ENCODE measurements at regions not wholly inside any gene's neighbourhood (a gene's known extent, or its start where the extent isn't known, plus 50 kb on each side); places are given as distances from the start of the nearest gene placed in this dataset.
A peak's percentile ranks its signal among the peaks of the same experiment; 100 is the strongest.

- H4K20me1 ChIP-seq (ENCODE audit: insufficient read depth), result no peaks in the 10 kb centered on the region
- H3K4me3 ChIP-seq, result peak overlapping the region; percentile 19; the same call in 1 of the 2 replicates
- H3K4me1 ChIP-seq (replicated peaks; ENCODE audit: insufficient read depth), result peaks cover 21% of the 10 kb centered on the region
- no peaks in the 10 kb centered on the region for H3K27me3 ChIP-seq (ENCODE audit: insufficient read depth, low read depth)
- no TSS peak for BruUV-seq (replicated peaks)
- H3K9me2 ChIP-seq (ENCODE audit: insufficient read depth), result no peaks in the 10 kb centered on the region
- peak overlapping the region; percentile 61 for H3K27ac ChIP-seq
- no peaks in the 10 kb centered on the region for H3K36me3 ChIP-seq (ENCODE audit: low read depth)
- peak overlapping the region; percentile 58 for H3K4me2 ChIP-seq
- no peaks in the 10 kb centered on the region for H3K9me3 ChIP-seq (ENCODE audit: insufficient read depth, low read depth)
- no peak overlapping the region for H2AFZ ChIP-seq
- no peak for TF ChIP-seq EZH2 (IDR thresholded peaks at IDR 0.05; ENCODE audit: low read depth)
- TF ChIP-seq, protein P1, sequence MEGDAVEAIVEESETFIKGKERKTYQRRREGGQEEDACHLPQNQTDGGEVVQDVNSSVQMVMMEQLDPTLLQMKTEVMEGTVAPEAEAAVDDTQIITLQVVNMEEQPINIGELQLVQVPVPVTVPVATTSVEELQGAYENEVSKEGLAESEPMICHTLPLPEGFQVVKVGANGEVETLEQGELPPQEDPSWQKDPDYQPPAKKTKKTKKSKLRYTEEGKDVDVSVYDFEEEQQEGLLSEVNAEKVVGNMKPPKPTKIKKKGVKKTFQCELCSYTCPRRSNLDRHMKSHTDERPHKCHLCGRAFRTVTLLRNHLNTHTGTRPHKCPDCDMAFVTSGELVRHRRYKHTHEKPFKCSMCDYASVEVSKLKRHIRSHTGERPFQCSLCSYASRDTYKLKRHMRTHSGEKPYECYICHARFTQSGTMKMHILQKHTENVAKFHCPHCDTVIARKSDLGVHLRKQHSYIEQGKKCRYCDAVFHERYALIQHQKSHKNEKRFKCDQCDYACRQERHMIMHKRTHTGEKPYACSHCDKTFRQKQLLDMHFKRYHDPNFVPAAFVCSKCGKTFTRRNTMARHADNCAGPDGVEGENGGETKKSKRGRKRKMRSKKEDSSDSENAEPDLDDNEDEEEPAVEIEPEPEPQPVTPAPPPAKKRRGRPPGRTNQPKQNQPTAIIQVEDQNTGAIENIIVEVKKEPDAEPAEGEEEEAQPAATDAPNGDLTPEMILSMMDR (conservative IDR thresholded peaks at IDR 0.05), result no peak
- intact Hi-C loops (cut with micrococcal nuclease; ENCODE audit: unreplicated experiment), result loop anchor here (2.0 kb wide), 3 partner anchors 36 to 714 kb away; no protein-coding TSS in a partner anchor
- peak; percentile 36 to 75 for DNase-seq
- ChIA-PET POLR2A (ENCODE audit: unreplicated experiment) (interaction anchor here (1.2 to 1.6 kb wide), 3 partner anchors 87 to 595 kb away, joined by 3 to 8 read pairs (median 6); no protein-coding TSS in a partner anchor), CTCF (interaction anchor here (0.6 to 1.4 kb wide), 2 partner anchors 10 to 595 kb away, joined by 3 read pairs; no protein-coding TSS in a partner anchor)
- peaks cover 11% of the 10 kb centered on the region for H3F3A ChIP-seq (ENCODE audit: insufficient read depth, low read depth)
- H3K79me2 ChIP-seq (ENCODE audit: low read depth), result no peaks in the 10 kb centered on the region
Observed at GRCh38 chr20:11266571-11266970, 592.8 kb upstream of the JAG1 start.

GRCh38 chr20:11267131-11267761 lies 593.4 kb upstream of the JAG1 start:
- DNase-seq, result peak; percentile 62 to 84
- Histone ChIP-seq H3K27me3 (ENCODE audit: insufficient read depth, low read depth) (no peaks in the 10 kb centered on the region), H3K9me3 (ENCODE audit: insufficient read depth, low read depth) (no peaks in the 10 kb centered on the region), H3K4me2 (peak overlapping the region; percentile 58), H3K27ac (peak overlapping the region; percentile 61), H2AFZ (0 out of 2 replicates have a peak overlapping the region, but pooled peaks have one; percentile 26), H3K4me1 (replicated peaks; ENCODE audit: insufficient read depth) (peaks cover 21% of the 10 kb centered on the region), H3F3A (ENCODE audit: insufficient read depth, low read depth) (peaks cover 11% of the 10 kb centered on the region), H3K9me2 (ENCODE audit: insufficient read depth) (no peaks in the 10 kb centered on the region), H3K79me2 (ENCODE audit: low read depth) (no peaks in the 10 kb centered on the region), H4K20me1 (ENCODE audit: insufficient read depth) (no peaks in the 10 kb centered on the region), H3K36me3 (ENCODE audit: low read depth) (no peaks in the 10 kb centered on the region), H3K4me3 (peak overlapping the region; percentile 19; the same call in 1 of the 2 replicates)
- intact Hi-C loops (cut with micrococcal nuclease; ENCODE audit: unreplicated experiment), result loop anchor here (1.0 to 2.0 kb wide), 6 partner anchors 36 to 714 kb away; no protein-coding TSS in a partner anchor
- ChIA-PET CTCF (interaction anchor here (0.6 to 1.4 kb wide), 7 partner anchors 9 to 671 kb away, joined by 3 to 10 read pairs (median 4); no protein-coding TSS in a partner anchor), POLR2A (ENCODE audit: unreplicated experiment) (interaction anchor here (0.6 to 1.6 kb wide), 7 partner anchors 52 to 852 kb away, joined by 3 to 27 read pairs (median 6); no protein-coding TSS in a partner anchor)
- BruUV-seq (replicated peaks), result no TSS peak
- TF ChIP-seq, protein P1 (conservative IDR thresholded peaks at IDR 0.05), result no peak
- no peak for TF ChIP-seq EZH2 (IDR thresholded peaks at IDR 0.05; ENCODE audit: low read depth)

- no peaks in the 10 kb centered on the region for H3K27me3 ChIP-seq (ENCODE audit: insufficient read depth, low read depth)
- H3K36me3 ChIP-seq (ENCODE audit: low read depth), result no peaks in the 10 kb centered on the region
- intact Hi-C loops (cut with micrococcal nuclease; ENCODE audit: unreplicated experiment), result loop anchor here (1.0 to 2.0 kb wide), 6 partner anchors 37 to 715 kb away; no protein-coding TSS in a partner anchor
- peak in 1 of 2 experiments; percentile 2 for DNase-seq
- H3K27ac ChIP-seq, result peak overlapping the region; percentile 28
- no TSS peak for BruUV-seq (replicated peaks)
- no peaks in the 10 kb centered on the region for H3K9me2 ChIP-seq (ENCODE audit: insufficient read depth)
- H3K9me3 ChIP-seq (ENCODE audit: insufficient read depth, low read depth), result no peaks in the 10 kb centered on the region
- TF ChIP-seq EZH2 (IDR thresholded peaks at IDR 0.05; ENCODE audit: low read depth), result no peak
- TF ChIP-seq, protein P1 (conservative IDR thresholded peaks at IDR 0.05), result no peak
- H3K79me2 ChIP-seq (ENCODE audit: low read depth), result no peaks in the 10 kb centered on the region
- H3K4me1 ChIP-seq (replicated peaks; ENCODE audit: insufficient read depth), result peaks cover 21% of the 10 kb centered on the region
- peaks cover 11% of the 10 kb centered on the region for H3F3A ChIP-seq (ENCODE audit: insufficient read depth, low read depth)
- ChIA-PET POLR2A (ENCODE audit: unreplicated experiment) (interaction anchor here (0.6 to 1.6 kb wide), 5 partner anchors 9 to 853 kb away, joined by 6 to 27 read pairs (median 10); no protein-coding TSS in a partner anchor), CTCF (interaction anchor here (0.6 to 1.4 kb wide), 7 partner anchors 60 to 672 kb away, joined by 3 to 10 read pairs (median 4); no protein-coding TSS in a partner anchor)
- H2AFZ ChIP-seq, result no peak overlapping the region
- no peaks in the 10 kb centered on the region for H4K20me1 ChIP-seq (ENCODE audit: insufficient read depth)
- H3K4me2 ChIP-seq, result peak overlapping the region; percentile 58
- H3K4me3 ChIP-seq, result no peak overlapping the region
Observed at GRCh38 chr20:11267762-11268335, 594.0 kb upstream of the JAG1 start.
